HG02759 (cell line): ENCODE measurements at regions not wholly inside any gene's neighbourhood (a gene's known extent, or its start where the extent isn't known, plus 50 kb on each side); places are given as distances from the start of the nearest gene placed in this dataset.

Experiments used
- ATAC-seq: cut with Tn5 transposase; IDR thresholded peaks from one replicate; pipeline ENCODE4 v1.9.1; 2021; ENCODE audit warnings: mild to moderate bottlenecking, moderate library complexity; ENCODE audit not compliant: unreplicated experiment

DNA sequence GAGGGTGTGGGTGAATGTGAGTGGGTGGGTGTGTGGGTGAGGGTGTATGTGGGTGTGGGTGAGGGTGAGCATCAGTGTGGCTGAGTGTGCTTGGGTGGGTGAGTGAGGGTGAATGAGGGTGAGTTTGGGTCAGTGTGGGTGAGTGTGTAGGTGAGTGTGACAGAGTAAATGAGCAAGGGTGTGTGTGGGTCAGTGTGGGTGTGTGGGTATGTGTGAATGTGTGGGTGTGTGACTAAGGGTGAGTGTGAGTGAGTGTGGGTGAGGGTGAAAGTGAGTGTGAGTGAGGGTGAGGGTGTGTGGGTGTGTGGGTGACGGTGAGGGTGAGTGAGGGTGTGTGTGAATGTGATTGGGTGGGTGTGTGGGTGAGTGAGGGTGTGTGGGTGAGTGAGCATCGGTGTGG lies 1676.7 kb upstream of the TENM3 start:
- no peak for ATAC-seq

DNA sequence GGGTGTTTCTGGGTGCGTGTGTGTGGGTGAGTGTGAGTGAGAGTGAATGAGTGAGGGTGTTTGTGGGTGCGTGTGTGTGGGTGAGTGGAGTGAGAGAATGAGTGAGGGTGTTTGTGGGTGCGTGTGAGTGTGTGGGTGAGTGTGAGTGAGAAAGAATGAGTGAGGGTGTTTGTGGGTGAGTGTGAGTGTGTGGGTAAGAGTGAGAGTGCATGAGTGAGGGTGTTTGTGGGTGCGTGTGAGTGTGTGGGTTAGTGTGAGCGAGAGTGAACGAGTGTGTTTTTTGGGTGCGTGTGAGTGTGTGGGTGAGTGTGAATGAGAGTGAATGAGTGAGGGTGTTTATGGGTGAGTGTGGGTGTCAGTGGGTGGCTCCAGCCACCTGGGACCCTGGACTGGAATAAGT lies 1676.1 kb upstream of the TENM3 start:
- ATAC-seq: no peak

DNA sequence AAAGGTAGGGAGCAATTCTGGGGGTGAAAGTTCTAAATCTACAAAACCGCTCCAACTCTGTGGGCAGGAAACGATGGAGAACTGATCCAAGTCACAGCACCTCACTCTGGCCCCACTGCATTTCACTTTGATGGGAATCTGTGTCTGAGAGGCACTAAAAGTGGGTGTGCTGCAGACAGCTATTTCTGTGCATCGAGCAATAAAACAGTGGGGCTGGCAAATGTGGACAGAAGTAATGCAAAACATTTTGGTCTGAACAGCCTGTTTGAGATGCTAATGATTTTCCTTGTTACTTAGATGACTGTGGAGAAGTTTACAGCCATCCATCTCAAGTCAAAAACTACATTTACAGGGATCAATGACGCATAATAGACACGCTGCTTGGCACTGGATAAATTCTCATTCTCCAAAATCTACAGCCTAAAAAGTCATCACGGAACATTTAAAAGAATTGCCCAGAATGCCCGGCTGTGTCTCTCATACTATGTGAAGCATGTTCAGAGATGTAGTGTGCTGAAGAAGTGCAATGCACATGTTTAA lies 1671.6 kb upstream of the TENM3 start:
- no peak for ATAC-seq

- no peak for ATAC-seq
Observed at GRCh38 chr4:180578175-180578574, 1665.0 kb upstream of the TENM3 start.

- no peak for ATAC-seq
Observed at GRCh38 chr4:180581061-180581460, 1662.1 kb upstream of the TENM3 start.

GRCh38 chr4:180587379-180587778 lies 1655.8 kb upstream of the TENM3 start:
- ATAC-seq: no peak

- ATAC-seq: no peak
Observed at GRCh38 chr4:180589575-180589974, 1653.6 kb upstream of the TENM3 start.

- ATAC-seq: no peak
Observed at GRCh38 chr4:180596888-180597483, 1646.2 kb upstream of the TENM3 start.

GRCh38 chr4:180598281-180598680 lies 1644.9 kb upstream of the TENM3 start:
- ATAC-seq: no peak

DNA sequence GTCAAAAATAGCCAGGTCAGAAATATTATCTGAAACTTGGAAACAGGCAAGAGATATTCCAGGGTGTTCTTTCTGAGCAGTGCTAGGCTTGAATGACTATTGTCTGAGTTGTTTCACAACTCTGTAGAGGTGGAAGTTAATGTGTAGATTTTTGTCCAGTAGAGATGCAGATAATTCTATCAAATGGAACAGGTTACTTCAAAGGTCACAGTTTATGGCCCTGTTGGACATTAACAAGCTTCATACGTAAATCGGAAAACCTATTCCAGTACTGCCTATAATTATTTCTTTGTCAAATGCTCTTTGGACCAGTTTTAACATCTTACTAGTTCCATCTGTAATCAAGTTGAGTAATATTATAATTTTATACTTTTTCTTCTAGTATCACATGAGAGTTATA lies 1639.4 kb upstream of the TENM3 start:
- ATAC-seq: no peak

DNA sequence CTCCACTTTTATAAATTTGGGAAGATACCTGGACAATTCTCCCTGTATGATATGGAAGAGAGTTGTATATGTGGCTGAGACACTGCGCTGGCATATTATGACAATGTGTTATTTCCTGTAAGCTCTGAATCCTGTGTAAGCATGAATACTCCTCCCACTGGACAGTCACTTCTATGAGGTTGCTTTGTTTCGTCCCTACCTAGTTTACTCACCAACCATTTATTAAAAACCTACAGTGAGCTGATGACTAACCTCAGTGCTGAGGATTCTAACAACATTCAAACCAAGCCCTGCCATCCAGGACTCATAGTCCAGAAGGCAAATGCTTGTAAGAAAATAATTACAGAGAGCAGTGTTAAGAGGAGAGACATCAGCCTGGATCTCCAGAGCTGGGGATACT lies 1632.9 kb upstream of the TENM3 start:
- no peak for ATAC-seq

- ATAC-seq: no peak
Observed at GRCh38 chr4:180615746-180616145, 1627.5 kb upstream of the TENM3 start.

DNA sequence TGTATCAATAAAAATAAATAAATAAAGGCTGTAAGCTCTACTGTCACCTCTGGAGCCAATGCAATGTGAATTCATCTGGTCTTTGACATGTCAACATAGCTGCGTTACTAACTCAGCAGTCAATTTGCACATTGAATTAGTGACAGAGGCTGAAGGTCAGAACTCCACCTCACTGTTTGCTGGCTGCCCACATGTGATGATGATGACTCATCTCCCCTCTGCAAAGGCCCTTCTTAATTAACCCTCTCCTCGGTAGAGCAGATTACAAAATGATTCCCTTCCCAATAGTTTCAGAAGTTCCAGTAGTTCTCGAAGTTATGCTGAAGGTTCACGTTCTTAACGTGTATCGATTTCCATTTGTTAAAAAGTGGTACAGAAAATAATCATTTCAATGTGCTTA lies 1626.0 kb upstream of the TENM3 start:
- ATAC-seq: no peak

GRCh38 chr4:180618396-180618795 lies 1624.8 kb upstream of the TENM3 start:
- ATAC-seq: no peak

- no peak for ATAC-seq
Observed at GRCh38 chr4:180619440-180619839, 1623.8 kb upstream of the TENM3 start.

- no peak for ATAC-seq
Observed at GRCh38 chr4:180622254-180622653, 1620.9 kb upstream of the TENM3 start.

GRCh38 chr4:180625653-180626052 lies 1617.5 kb upstream of the TENM3 start:
- ATAC-seq: no peak

DNA sequence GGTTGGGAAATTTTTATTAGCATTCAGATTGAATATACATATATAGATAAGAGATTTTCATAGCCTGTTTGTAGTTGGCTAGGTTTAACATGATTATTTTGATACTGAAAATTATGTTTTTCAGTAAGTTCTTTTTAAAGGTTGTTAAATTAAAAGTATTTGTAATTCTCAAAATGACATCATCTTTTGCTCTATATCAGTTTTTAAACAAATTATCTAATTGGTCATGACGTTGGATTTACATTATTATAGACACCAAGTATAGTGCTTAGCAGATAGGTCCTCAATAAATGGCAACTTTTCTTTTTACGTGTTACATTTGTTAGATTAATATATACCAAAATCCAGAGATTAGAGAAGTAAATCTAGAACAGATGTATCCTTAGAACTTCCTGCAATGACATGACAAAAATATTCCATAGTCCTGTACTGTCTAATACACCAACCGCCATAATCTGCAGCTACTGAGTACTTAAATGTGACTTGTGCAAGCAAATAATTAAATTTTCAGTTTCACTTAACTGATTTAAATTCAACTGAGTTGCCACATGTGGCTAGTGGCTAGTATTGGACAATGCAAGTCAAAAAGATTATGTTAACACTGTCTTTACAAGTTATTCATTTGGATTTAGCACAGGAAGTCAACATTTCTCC lies 1613.1 kb upstream of the TENM3 start:
- no peak for ATAC-seq

DNA sequence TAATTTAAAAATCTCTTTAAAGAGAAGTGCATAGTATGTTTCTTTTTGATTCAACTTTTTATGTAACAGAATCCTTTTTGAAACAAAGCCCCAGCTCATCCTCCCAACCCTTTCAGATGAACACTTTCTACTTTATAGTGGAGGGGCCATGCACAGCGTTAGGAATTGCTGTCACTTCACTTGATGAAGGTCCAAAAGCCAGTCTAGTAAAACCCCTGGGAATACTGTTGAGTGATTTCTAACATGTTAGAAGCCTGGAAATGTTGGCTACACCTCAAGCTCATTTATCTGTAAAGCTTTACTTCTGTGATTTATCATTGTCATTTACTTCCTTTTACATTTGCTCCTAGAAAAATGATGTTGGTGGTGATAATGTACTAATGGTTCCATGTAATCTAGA lies 1608.9 kb upstream of the TENM3 start:
- no peak for ATAC-seq

- no peak for ATAC-seq
Observed at GRCh38 chr4:180635281-180635680, 1607.9 kb upstream of the TENM3 start.

DNA sequence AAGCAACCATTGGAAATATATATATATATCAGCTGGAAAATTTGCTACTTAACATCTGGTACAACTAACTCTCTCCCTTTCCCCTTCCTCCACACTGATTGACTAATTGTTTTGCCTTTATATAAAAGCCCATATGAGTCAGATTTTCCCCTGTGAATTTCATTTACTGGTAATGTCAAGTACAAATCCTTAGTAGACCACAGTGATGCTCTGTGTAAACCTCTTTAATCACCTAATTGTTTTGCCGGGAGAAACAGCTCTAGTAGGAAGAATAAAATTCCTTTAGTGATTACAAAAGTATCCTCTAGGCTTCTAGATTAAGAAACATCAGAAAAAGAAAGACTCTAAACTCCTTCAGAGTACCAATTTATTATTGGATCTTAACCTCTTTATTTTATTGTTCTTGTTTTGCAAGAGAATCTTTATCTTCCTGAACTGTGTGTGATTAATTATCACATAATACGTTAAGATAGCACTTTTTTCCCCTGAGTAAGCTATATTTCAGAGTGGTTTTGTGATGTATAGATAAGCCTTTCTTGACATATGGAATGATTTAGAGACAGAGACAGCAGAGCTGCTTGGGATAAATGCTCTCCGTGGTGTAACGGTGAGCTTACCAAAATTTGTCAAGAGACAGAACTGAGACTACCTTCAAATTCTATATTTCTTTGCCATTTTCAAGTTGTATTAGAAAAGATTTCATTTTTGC lies 1606.4 kb upstream of the TENM3 start:
- ATAC-seq: no peak

- no peak for ATAC-seq
Observed at GRCh38 chr4:180637616-180638015, 1605.6 kb upstream of the TENM3 start.
